Caco-2 (cell line): ENCODE measurements at regions not wholly inside any gene's neighbourhood (a gene's known extent, or its start where the extent isn't known, plus 50 kb on each side); places are given as distances from the start of the nearest gene placed in this dataset.

Experiments used
- BruUV-seq: library from RNA; stranded (reverse); fragments of 400-500 nt; replicated peaks from 2 replicates; lab custom pipeline; 2021; lab: Mats Ljungman, UMichigan
- CTCF ChIA-PET: fragments of 300-600 bp; sonication (Branson Sonifier 250); formaldehyde crosslinking; loops from one replicate; lab custom pipeline; 2022; ENCODE audit warnings: antibody characterized with exemption; lab: Charles Lee
- POLR2A ChIA-PET: fragments of 300-600 bp; sonication (Branson Sonifier 250); formaldehyde crosslinking; loops from one replicate; lab custom pipeline; 2022; ENCODE audit warnings: antibody characterized with exemption; lab: Charles Lee
- DNase-seq, 2 experiments: peaks; one replicate each; pipeline versions ENCODE4 v3.0.0 to v3.0.0-alpha.2; 2020 to 2022
- H3K27me3 ChIP-seq: replicated peaks from 2 replicates; pipeline ENCODE4 v1.6.0; 2011; ENCODE audit warnings: low read length; ENCODE audit not compliant: control insufficient read depth, insufficient read depth
- H3K36me3 ChIP-seq: 2 replicates; pipeline ENCODE4 v1.5.1; 2011; ENCODE audit warnings: low read length; ENCODE audit not compliant: control insufficient read depth, insufficient read depth
- H3K4me1 ChIP-seq: fragments of 250-450 bp; sonication (Bioruptor Pico); 2 replicates; pipeline ENCODE4 v1.5.1; 2020; ENCODE audit warnings: mild to moderate bottlenecking
- H3K4me3 ChIP-seq: 2 replicates; pipeline ENCODE4 v1.5.1; 2011; ENCODE audit warnings: low read depth, mild to moderate bottlenecking, control low read depth, low read length
- H3K9me3 ChIP-seq: fragments of 250-450 bp; sonication (Bioruptor Pico); 2 replicates; pipeline ENCODE4 v1.5.1; 2020; ENCODE audit warnings: mild to moderate bottlenecking, moderate library complexity
- H3K27ac Mint-ChIP-seq: one replicate; pipeline ENCODE4 v1.8.0; 2022; ENCODE audit warnings: mixed read lengths; ENCODE audit not compliant: unreplicated experiment
- H3K27me3 Mint-ChIP-seq: one replicate; pipeline ENCODE4 v1.8.0; 2022; ENCODE audit warnings: mixed read lengths; ENCODE audit not compliant: insufficient read depth, unreplicated experiment
- H3K36me3 Mint-ChIP-seq: one replicate; pipeline ENCODE4 v1.8.0; 2022; ENCODE audit warnings: mild to moderate bottlenecking, mixed read lengths; ENCODE audit not compliant: insufficient read depth, unreplicated experiment
- H3K4me1 Mint-ChIP-seq: one replicate; pipeline ENCODE4 v1.8.0; 2022; ENCODE audit warnings: low read depth, mixed read lengths; ENCODE audit not compliant: unreplicated experiment
- H3K4me3 Mint-ChIP-seq: one replicate; pipeline ENCODE4 v1.8.0; 2022; ENCODE audit warnings: mild to moderate bottlenecking, moderate library complexity, mixed read lengths; ENCODE audit not compliant: unreplicated experiment
- H3K9me3 Mint-ChIP-seq: one replicate; pipeline ENCODE4 v1.8.0; 2022; ENCODE audit warnings: mixed read lengths; ENCODE audit not compliant: unreplicated experiment
- CTCF ChIP-seq, 2 experiments: fragments of 200-600 bp in 1 of 2; IDR thresholded peaks; 1 replicate in 1 of 2; 2 replicates in 1 of 2; pipeline versions ENCODE4 v1.5.1 to v1.8.0; 2011 to 2022; ENCODE audit warnings: antibody characterized with exemption in 1 of 2, control low read depth in 1 of 2, inconsistent platforms in 1 of 2, low read depth in 1 of 2, low read length in 1 of 2, mild to moderate bottlenecking in 1 of 2, moderate library complexity in 1 of 2; ENCODE audit not compliant: insufficient read depth in 1 of 2, severe bottlenecking in 1 of 2, unreplicated experiment in 1 of 2
- intact Hi-C: fragments of 100-400 bp; cut with micrococcal nuclease; formaldehyde crosslinking; loops from one replicate; pipeline ENCODE4 v1.10.0; 2022; ENCODE audit not compliant: unreplicated experiment

- Mint-ChIP-seq H3K27me3 (no peaks in the 10 kb centered on the region), H3K9me3 (no peaks in the 10 kb centered on the region), H3K36me3 (no peaks in the 10 kb centered on the region), H3K4me1 (no peaks in the 10 kb centered on the region), H3K4me3 (no peak overlapping the region), H3K27ac (no peak overlapping the region)
- no peaks in the 10 kb centered on the region for H3K36me3 ChIP-seq
- intact Hi-C loops: no loop called here
- H3K4me1 ChIP-seq: no peaks in the 10 kb centered on the region
- CTCF ChIA-PET: no interaction called here
- POLR2A ChIA-PET: no interaction called here
- DNase-seq: no peak
- no peaks in the 10 kb centered on the region for H3K9me3 ChIP-seq
- no peak for TF ChIP-seq CTCF (IDR thresholded peaks at IDR 0.05; ENCODE audit: insufficient read depth in 1 of 2, low read depth in 1 of 2, low read length in 1 of 2, severe bottlenecking in 1 of 2, unreplicated experiment in 1 of 2)
- H3K27me3 ChIP-seq: no peaks in the 10 kb centered on the region
- H3K4me3 ChIP-seq: no peak overlapping the region
- no TSS peak for BruUV-seq
Measured at GRCh38 chr9:99632349-99633038, 189.2 kb upstream of the NR4A3 start.

GRCh38 chr9:99633265-99633664 is 188.4 kb upstream of the NR4A3 start:
- intact Hi-C loops: no loop called here
- no peaks in the 10 kb centered on the region for H3K9me3 Mint-ChIP-seq
- H3K27me3 Mint-ChIP-seq: no peaks in the 10 kb centered on the region
- no peak for DNase-seq
- Histone ChIP-seq H3K27me3 (no peaks in the 10 kb centered on the region), H3K36me3 (no peaks in the 10 kb centered on the region), H3K9me3 (no peaks in the 10 kb centered on the region), H3K4me1 (no peaks in the 10 kb centered on the region), H3K4me3 (no peak overlapping the region)
- H3K4me3 Mint-ChIP-seq: no peak overlapping the region
- no TSS peak for BruUV-seq
- H3K36me3 Mint-ChIP-seq: no peaks in the 10 kb centered on the region
- POLR2A ChIA-PET: no interaction called here
- H3K27ac Mint-ChIP-seq: no peak overlapping the region
- no peaks in the 10 kb centered on the region for H3K4me1 Mint-ChIP-seq
- CTCF ChIA-PET: no interaction called here
- no peak for TF ChIP-seq CTCF (IDR thresholded peaks at IDR 0.05; ENCODE audit: insufficient read depth in 1 of 2, low read depth in 1 of 2, low read length in 1 of 2, severe bottlenecking in 1 of 2, unreplicated experiment in 1 of 2)

DNA sequence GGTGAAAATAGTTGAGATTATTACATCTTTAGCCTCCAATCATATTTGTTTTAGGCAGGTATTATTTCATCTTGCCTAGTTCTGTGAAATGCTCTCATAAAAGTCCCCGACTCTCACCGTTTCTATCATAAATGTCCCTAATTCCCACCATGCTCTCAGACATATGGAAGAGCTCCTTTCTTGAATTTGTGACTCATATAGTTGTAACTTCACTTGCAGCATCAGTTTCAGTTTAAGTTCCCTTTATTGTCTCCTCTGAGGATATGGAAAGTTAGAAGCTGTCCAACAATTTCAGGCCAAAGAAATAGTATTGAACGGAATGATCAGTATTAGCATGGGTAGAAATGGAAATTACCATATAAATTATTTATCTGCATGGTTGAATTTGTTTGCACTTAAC is 187.5 kb upstream of the NR4A3 start:
- Histone ChIP-seq H3K36me3 (no peaks in the 10 kb centered on the region), H3K27me3 (no peaks in the 10 kb centered on the region), H3K4me3 (no peak overlapping the region), H3K4me1 (no peaks in the 10 kb centered on the region), H3K9me3 (no peaks in the 10 kb centered on the region)
- no peaks in the 10 kb centered on the region for H3K4me1 Mint-ChIP-seq
- no peak for DNase-seq
- intact Hi-C loops: no loop called here
- POLR2A ChIA-PET: no interaction called here
- no peak overlapping the region for H3K27ac Mint-ChIP-seq
- no peaks in the 10 kb centered on the region for H3K9me3 Mint-ChIP-seq
- H3K36me3 Mint-ChIP-seq: no peaks in the 10 kb centered on the region
- CTCF ChIA-PET: no interaction called here
- BruUV-seq: no TSS peak
- no peak overlapping the region for H3K4me3 Mint-ChIP-seq
- no peaks in the 10 kb centered on the region for H3K27me3 Mint-ChIP-seq
- no peak for TF ChIP-seq CTCF (IDR thresholded peaks at IDR 0.05; ENCODE audit: insufficient read depth in 1 of 2, low read depth in 1 of 2, low read length in 1 of 2, severe bottlenecking in 1 of 2, unreplicated experiment in 1 of 2)
